ENCODE measurements at regions not wholly inside any gene's neighbourhood (a gene's known extent, or its start where the extent isn't known, plus 50 kb on each side); places are given as distances from the start of the nearest gene placed in this dataset.

GRCh38 chr20:60470366-60470765 is 512.1 kb downstream of the CDH26 start:
- no peaks in the 10 kb centered on the region for H3K4me1 ChIP-seq (ENCODE audit: control insufficient read depth, insufficient read depth, low read length)
- no peaks in the 10 kb centered on the region for H3K27me3 ChIP-seq (ENCODE audit: control insufficient read depth, insufficient read depth, low read length, poor library complexity, severe bottlenecking)
- no peak overlapping the region for H3K27ac ChIP-seq (ENCODE audit: insufficient read depth, low read depth, low read length, poor library complexity, severe bottlenecking)
- 89 to 98% methylated on average over 1 of the region's 1 CpG for WGBS, 2 experiments
- no peak overlapping the region for H3K4me3 ChIP-seq (ENCODE audit: insufficient read depth, low read depth, low read length)
- no peaks in the 10 kb centered on the region for H3K36me3 ChIP-seq (ENCODE audit: control insufficient read depth, insufficient read depth, low read length)
- H3K9me3 ChIP-seq (ENCODE audit: control insufficient read depth, low read length): no peaks in the 10 kb centered on the region

- no peak overlapping the region for H3K4me3 ChIP-seq (ENCODE audit: insufficient read depth, low read depth, low read length)
- H3K9me3 ChIP-seq (ENCODE audit: control insufficient read depth, low read length): no peaks in the 10 kb centered on the region
- H3K27me3 ChIP-seq (ENCODE audit: control insufficient read depth, insufficient read depth, low read length, poor library complexity, severe bottlenecking): no peaks in the 10 kb centered on the region
- no peak overlapping the region for H3K27ac ChIP-seq (ENCODE audit: insufficient read depth, low read depth, low read length, poor library complexity, severe bottlenecking)
- H3K4me1 ChIP-seq (ENCODE audit: control insufficient read depth, insufficient read depth, low read length): no peaks in the 10 kb centered on the region
- no peaks in the 10 kb centered on the region for H3K36me3 ChIP-seq (ENCODE audit: control insufficient read depth, insufficient read depth, low read length)
- 68 to 80% methylated on average over 1 to 2 of the region's 2 CpGs for WGBS, 2 experiments
Measured at GRCh38 chr20:60473211-60473610, 515.0 kb downstream of the CDH26 start.

DNA sequence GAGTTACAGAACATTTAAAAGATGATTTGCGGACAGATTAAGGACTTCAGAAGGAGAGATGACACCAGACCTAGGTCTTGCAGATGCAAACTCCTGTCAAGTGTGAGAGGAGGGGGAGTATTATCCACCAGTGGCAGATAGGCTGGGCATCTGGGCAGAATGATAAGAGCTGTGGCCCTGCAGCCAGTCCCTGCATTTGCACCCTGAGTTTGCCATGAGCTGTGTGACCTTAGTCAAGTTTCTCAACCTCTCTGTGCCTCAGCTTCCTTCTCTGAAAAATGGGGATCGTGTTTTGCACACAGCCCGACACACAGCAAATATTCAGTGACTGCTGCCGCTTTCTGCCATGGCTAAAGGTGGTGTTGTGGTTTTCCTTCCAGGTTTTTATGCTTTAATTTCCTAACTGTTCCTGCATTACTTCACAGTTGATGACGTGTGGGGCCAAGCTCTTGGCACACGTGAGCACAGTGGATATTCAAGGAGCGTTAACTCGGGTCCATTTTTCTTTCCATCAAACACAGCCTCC is 516.2 kb downstream of the CDH26 start:
- Histone ChIP-seq H3K27ac (ENCODE audit: insufficient read depth, low read depth, low read length, poor library complexity, severe bottlenecking) (no peak overlapping the region), H3K4me1 (ENCODE audit: control insufficient read depth, insufficient read depth, low read length) (no peaks in the 10 kb centered on the region), H3K27me3 (ENCODE audit: control insufficient read depth, insufficient read depth, low read length, poor library complexity, severe bottlenecking) (no peaks in the 10 kb centered on the region), H3K4me3 (ENCODE audit: insufficient read depth, low read depth, low read length) (no peak overlapping the region), H3K36me3 (ENCODE audit: control insufficient read depth, insufficient read depth, low read length) (no peaks in the 10 kb centered on the region), H3K9me3 (ENCODE audit: control insufficient read depth, low read length) (no peaks in the 10 kb centered on the region)
- WGBS, 2 experiments: 94 to 96% methylated on average over 8 of the region's 8 CpGs

DNA sequence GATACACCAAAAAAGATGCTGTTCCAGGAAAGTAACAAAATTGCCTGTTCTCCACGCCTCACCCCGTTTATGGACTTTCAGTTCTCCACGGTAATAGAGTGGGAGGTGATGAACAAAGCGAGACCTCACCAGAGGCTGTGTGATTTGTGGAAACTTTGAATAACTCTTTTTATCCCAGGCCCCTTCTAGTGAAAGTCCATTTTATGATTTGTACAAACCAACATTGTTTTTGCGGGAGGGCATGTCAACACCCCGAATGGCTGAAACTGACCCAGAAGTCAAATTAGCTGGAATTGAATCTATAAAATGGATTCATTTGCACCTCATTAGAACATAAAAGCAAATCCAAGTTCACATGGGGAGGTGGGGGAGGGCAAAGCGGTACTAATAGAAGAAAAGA is 517.8 kb downstream of the CDH26 start:
- no peaks in the 10 kb centered on the region for H3K4me1 ChIP-seq (ENCODE audit: control insufficient read depth, insufficient read depth, low read length)
- WGBS, 2 experiments: 94 to 96% methylated on average over 7 of the region's 7 CpGs
- no peaks in the 10 kb centered on the region for H3K27me3 ChIP-seq (ENCODE audit: control insufficient read depth, insufficient read depth, low read length, poor library complexity, severe bottlenecking)
- no peaks in the 10 kb centered on the region for H3K36me3 ChIP-seq (ENCODE audit: control insufficient read depth, insufficient read depth, low read length)
- no peak overlapping the region for H3K4me3 ChIP-seq (ENCODE audit: insufficient read depth, low read depth, low read length)
- no peak overlapping the region for H3K27ac ChIP-seq (ENCODE audit: insufficient read depth, low read depth, low read length, poor library complexity, severe bottlenecking)
- H3K9me3 ChIP-seq (ENCODE audit: control insufficient read depth, low read length): no peaks in the 10 kb centered on the region

DNA sequence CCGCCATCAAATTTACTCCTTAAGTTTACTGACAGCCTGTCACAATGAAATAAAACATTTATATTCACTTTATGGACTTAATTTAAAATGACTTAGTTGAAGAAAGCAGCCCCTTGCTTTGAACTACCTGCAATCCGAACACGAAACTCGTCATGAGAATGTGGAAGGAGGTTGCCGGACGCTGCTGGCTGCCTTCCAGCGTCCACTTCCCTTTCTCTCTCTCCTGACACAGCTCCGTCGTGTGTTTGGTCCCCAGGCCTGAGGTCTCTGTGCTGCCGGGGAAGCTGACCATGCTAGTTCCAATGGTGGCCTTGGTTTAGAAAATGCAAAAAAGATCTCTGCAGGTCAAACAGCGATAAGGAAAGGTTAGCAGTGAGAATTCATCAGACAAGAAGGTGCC is 519.7 kb downstream of the CDH26 start:
- 93 to 96% methylated on average over 10 to 11 of the region's 11 CpGs for WGBS, 2 experiments
- no peak overlapping the region for H3K27ac ChIP-seq (ENCODE audit: insufficient read depth, low read depth, low read length, poor library complexity, severe bottlenecking)
- no peak overlapping the region for H3K4me3 ChIP-seq (ENCODE audit: insufficient read depth, low read depth, low read length)
- no peaks in the 10 kb centered on the region for H3K27me3 ChIP-seq (ENCODE audit: control insufficient read depth, insufficient read depth, low read length, poor library complexity, severe bottlenecking)
- H3K9me3 ChIP-seq (ENCODE audit: control insufficient read depth, low read length): no peaks in the 10 kb centered on the region
- H3K4me1 ChIP-seq (ENCODE audit: control insufficient read depth, insufficient read depth, low read length): no peaks in the 10 kb centered on the region
- no peaks in the 10 kb centered on the region for H3K36me3 ChIP-seq (ENCODE audit: control insufficient read depth, insufficient read depth, low read length)

- H3K4me1 ChIP-seq (ENCODE audit: control insufficient read depth, insufficient read depth, low read length): no peaks in the 10 kb centered on the region
- no peaks in the 10 kb centered on the region for H3K36me3 ChIP-seq (ENCODE audit: control insufficient read depth, insufficient read depth, low read length)
- no peak overlapping the region for H3K4me3 ChIP-seq (ENCODE audit: insufficient read depth, low read depth, low read length)
- no peaks in the 10 kb centered on the region for H3K9me3 ChIP-seq (ENCODE audit: control insufficient read depth, low read length)
- H3K27me3 ChIP-seq (ENCODE audit: control insufficient read depth, insufficient read depth, low read length, poor library complexity, severe bottlenecking): no peaks in the 10 kb centered on the region
- H3K27ac ChIP-seq (ENCODE audit: insufficient read depth, low read depth, low read length, poor library complexity, severe bottlenecking): no peak overlapping the region
- WGBS, 2 experiments: 88 to 92% methylated on average over 7 of the region's 7 CpGs
Measured at GRCh38 chr20:60478533-60478932, 520.3 kb downstream of the CDH26 start.

DNA sequence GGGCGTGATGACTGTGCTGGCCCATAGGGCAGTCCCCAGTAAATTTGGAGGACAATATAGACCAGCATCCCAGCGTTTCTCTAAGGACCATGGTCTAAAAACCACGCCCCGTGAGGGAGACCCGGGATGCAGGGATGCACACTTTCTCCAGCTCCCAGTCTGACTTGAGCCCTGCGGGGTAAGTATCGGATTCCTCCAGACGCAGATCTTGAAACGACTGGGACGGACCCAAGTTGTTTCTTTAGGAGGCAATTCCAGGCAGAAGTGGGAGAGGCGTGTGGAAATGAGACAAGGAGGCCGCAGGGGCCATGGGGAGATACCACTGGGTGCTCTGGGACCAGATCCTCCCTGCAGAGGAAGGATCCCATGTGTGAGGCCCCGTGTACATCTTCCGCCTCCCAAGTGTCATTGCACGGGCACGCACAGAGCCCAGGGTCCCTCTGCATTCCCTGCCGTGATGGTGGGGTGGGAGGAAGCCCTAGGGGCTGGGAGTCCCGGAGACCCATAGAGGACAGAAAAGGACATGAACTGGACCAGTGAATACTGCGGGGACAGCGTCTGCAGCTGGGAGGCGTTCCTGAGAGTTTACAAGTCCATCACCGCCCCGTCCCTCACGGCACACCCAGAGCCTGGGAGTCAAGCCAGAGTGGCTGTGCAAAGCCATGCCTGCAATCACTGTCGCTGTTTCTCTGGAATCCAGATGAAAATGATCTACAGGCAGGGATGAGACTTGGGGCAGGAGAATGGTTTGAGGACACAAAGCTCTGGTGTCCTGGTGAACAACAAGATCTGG is 522.9 kb downstream of the CDH26 start:
- no peak overlapping the region for H3K4me3 ChIP-seq (ENCODE audit: insufficient read depth, low read depth, low read length)
- H3K4me1 ChIP-seq (ENCODE audit: control insufficient read depth, insufficient read depth, low read length): no peaks in the 10 kb centered on the region
- H3K9me3 ChIP-seq (ENCODE audit: control insufficient read depth, low read length): no peaks in the 10 kb centered on the region
- WGBS, 2 experiments: 92 to 94% methylated on average over 25 of the region's 25 CpGs
- H3K36me3 ChIP-seq (ENCODE audit: control insufficient read depth, insufficient read depth, low read length): no peaks in the 10 kb centered on the region
- no peaks in the 10 kb centered on the region for H3K27me3 ChIP-seq (ENCODE audit: control insufficient read depth, insufficient read depth, low read length, poor library complexity, severe bottlenecking)
- H3K27ac ChIP-seq (ENCODE audit: insufficient read depth, low read depth, low read length, poor library complexity, severe bottlenecking): no peak overlapping the region

GRCh38 chr20:60481743-60482133 is 523.5 kb downstream of the CDH26 start:
- H3K4me3 ChIP-seq (ENCODE audit: insufficient read depth, low read depth, low read length): no peak overlapping the region
- H3K27ac ChIP-seq (ENCODE audit: insufficient read depth, low read depth, low read length, poor library complexity, severe bottlenecking): no peak overlapping the region
- H3K27me3 ChIP-seq (ENCODE audit: control insufficient read depth, insufficient read depth, low read length, poor library complexity, severe bottlenecking): no peaks in the 10 kb centered on the region
- no peaks in the 10 kb centered on the region for H3K36me3 ChIP-seq (ENCODE audit: control insufficient read depth, insufficient read depth, low read length)
- H3K9me3 ChIP-seq (ENCODE audit: control insufficient read depth, low read length): no peaks in the 10 kb centered on the region
- 65 to 70% methylated on average over 7 of the region's 7 CpGs for WGBS, 2 experiments
- no peaks in the 10 kb centered on the region for H3K4me1 ChIP-seq (ENCODE audit: control insufficient read depth, insufficient read depth, low read length)

DNA sequence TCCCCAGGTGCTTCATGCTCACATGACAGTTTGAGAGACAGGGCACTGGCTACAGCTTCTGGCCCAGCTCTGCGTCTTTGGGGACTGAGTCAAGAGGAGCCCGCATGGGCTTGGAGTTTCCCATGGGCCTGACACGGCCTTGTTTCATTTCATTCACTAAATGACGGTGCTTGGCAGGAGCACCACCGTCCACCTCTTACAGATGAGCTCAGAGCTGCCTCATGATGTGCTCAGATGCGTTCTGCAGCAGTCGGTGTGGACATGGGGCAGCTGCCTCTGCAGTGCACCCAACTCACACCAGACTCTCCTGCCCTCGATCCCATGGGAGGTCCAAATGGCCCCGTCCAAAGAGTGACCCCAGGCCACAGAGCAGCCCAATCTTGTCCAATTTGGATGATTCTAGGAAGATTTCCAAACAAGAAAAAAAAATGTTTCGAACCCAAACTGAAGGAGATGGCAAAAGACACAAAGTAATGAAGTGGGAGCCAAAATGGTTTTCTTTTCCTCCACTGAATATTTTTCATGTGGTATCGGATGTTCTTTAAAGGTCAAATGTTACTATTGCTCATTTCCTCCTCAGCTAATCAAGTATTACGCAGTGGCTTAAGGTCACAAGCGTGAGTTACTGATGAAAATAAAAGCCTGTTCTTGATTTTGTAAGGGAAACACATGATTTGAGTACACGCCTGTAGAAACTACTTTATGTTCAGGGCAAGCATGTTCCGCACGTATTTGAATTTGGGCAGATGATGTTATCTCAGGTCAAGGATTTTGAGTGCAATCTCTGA is 524.2 kb downstream of the CDH26 start:
- Histone ChIP-seq H3K36me3 (ENCODE audit: control insufficient read depth, insufficient read depth, low read length) (no peaks in the 10 kb centered on the region), H3K9me3 (ENCODE audit: control insufficient read depth, low read length) (no peaks in the 10 kb centered on the region), H3K4me1 (ENCODE audit: control insufficient read depth, insufficient read depth, low read length) (no peaks in the 10 kb centered on the region), H3K27ac (ENCODE audit: insufficient read depth, low read depth, low read length, poor library complexity, severe bottlenecking) (no peak overlapping the region), H3K27me3 (ENCODE audit: control insufficient read depth, insufficient read depth, low read length, poor library complexity, severe bottlenecking) (no peaks in the 10 kb centered on the region), H3K4me3 (ENCODE audit: insufficient read depth, low read depth, low read length) (no peak overlapping the region)
- 87 to 88% methylated on average over 16 of the region's 16 CpGs for WGBS, 2 experiments

DNA sequence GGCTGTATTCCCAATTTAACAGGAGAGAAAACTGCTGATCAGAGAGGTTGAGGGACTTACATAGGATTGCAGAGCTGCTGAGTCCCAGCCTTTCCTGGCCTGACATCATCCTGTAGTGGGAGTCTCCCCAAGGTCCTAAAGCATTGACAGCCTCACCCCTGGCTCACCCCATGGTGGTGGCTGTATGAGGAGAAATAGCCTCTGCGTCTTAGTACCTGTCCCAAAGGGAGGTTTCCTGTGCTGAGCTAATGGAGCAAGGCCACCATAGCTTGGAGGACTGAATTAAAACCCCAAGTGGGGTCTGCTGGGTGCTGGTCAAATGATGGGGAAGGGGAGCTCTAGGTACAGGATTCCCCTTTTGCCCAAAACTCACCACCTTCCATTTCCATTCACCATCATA is 525.1 kb downstream of the CDH26 start:
- no peaks in the 10 kb centered on the region for H3K9me3 ChIP-seq (ENCODE audit: control insufficient read depth, low read length)
- no peaks in the 10 kb centered on the region for H3K36me3 ChIP-seq (ENCODE audit: control insufficient read depth, insufficient read depth, low read length)
- H3K27me3 ChIP-seq (ENCODE audit: control insufficient read depth, insufficient read depth, low read length, poor library complexity, severe bottlenecking): no peaks in the 10 kb centered on the region
- no peak overlapping the region for H3K27ac ChIP-seq (ENCODE audit: insufficient read depth, low read depth, low read length, poor library complexity, severe bottlenecking)
- H3K4me1 ChIP-seq (ENCODE audit: control insufficient read depth, insufficient read depth, low read length): no peaks in the 10 kb centered on the region
- no peak overlapping the region for H3K4me3 ChIP-seq (ENCODE audit: insufficient read depth, low read depth, low read length)
- WGBS, 2 experiments: 92 to 93% methylated on average over 1 of the region's 1 CpG
